ENCODE measurements at regions not wholly inside any gene's neighbourhood (a gene's known extent, or its start where the extent isn't known, plus 50 kb on each side); places are given as distances from the start of the nearest gene placed in this dataset.
A peak's percentile ranks its signal among the peaks of the same experiment; 100 is the strongest.

- FAIRE-seq (no peak), DNase-seq (ENCODE audit: low read depth) (peak; percentile 12)
- Histone ChIP-seq H3K36me3 (ENCODE audit: control insufficient read depth, insufficient read depth, low read length) (no peaks in the 10 kb centered on the region), H3K27me3 (ENCODE audit: control insufficient read depth, insufficient read depth, low read length) (no peaks in the 10 kb centered on the region), H3K4me3 (ENCODE audit: low read depth, low read length) (no peak overlapping the region)
- TF ChIP-seq CTCF (IDR thresholded peaks at IDR 0.05; ENCODE audit: insufficient read depth, low read length, severe bottlenecking): no peak
Measured at GRCh38 chr5:39648085-39648847, 223.5 kb upstream of the DAB2 start.

GRCh38 chr5:39640552-39640951 lies 215.8 kb upstream of the DAB2 start:
- Histone ChIP-seq H3K27me3 (ENCODE audit: control insufficient read depth, insufficient read depth, low read length) (no peaks in the 10 kb centered on the region), H3K36me3 (ENCODE audit: control insufficient read depth, insufficient read depth, low read length) (no peaks in the 10 kb centered on the region), H3K4me3 (ENCODE audit: low read depth, low read length) (no peak overlapping the region)
- TF ChIP-seq CTCF (IDR thresholded peaks at IDR 0.05; ENCODE audit: insufficient read depth, low read length, severe bottlenecking): no peak
- DNase-seq (ENCODE audit: low read depth): no peak
- no peak for FAIRE-seq

- Histone ChIP-seq H3K27me3 (ENCODE audit: control insufficient read depth, insufficient read depth, low read length) (no peaks in the 10 kb centered on the region), H3K4me3 (ENCODE audit: low read depth, low read length) (no peak overlapping the region), H3K36me3 (ENCODE audit: control insufficient read depth, insufficient read depth, low read length) (no peaks in the 10 kb centered on the region)
- peak; percentile 78 for DNase-seq (ENCODE audit: low read depth)
- no peak for FAIRE-seq
- no peak for TF ChIP-seq CTCF (IDR thresholded peaks at IDR 0.05; ENCODE audit: insufficient read depth, low read length, severe bottlenecking)
Measured at GRCh38 chr5:39639618-39640089, 214.9 kb upstream of the DAB2 start.

- DNase-seq (ENCODE audit: low read depth) (peak; percentile 80), FAIRE-seq (no peak)
- no peak for TF ChIP-seq CTCF (IDR thresholded peaks at IDR 0.05; ENCODE audit: insufficient read depth, low read length, severe bottlenecking)
- Histone ChIP-seq H3K36me3 (ENCODE audit: control insufficient read depth, insufficient read depth, low read length) (no peaks in the 10 kb centered on the region), H3K27me3 (ENCODE audit: control insufficient read depth, insufficient read depth, low read length) (no peaks in the 10 kb centered on the region), H3K4me3 (ENCODE audit: low read depth, low read length) (no peak overlapping the region)
Measured at GRCh38 chr5:39638813-39639212, 214.0 kb upstream of the DAB2 start.

GRCh38 chr5:39633057-39633456 lies 208.3 kb upstream of the DAB2 start:
- FAIRE-seq: no peak
- DNase-seq (ENCODE audit: low read depth): peak; percentile 31
- Histone ChIP-seq H3K27me3 (ENCODE audit: control insufficient read depth, insufficient read depth, low read length) (no peaks in the 10 kb centered on the region), H3K36me3 (ENCODE audit: control insufficient read depth, insufficient read depth, low read length) (no peaks in the 10 kb centered on the region), H3K4me3 (ENCODE audit: low read depth, low read length) (no peak overlapping the region)
- TF ChIP-seq CTCF (IDR thresholded peaks at IDR 0.05; ENCODE audit: insufficient read depth, low read length, severe bottlenecking): no peak

- H3K27me3 ChIP-seq (ENCODE audit: control insufficient read depth, insufficient read depth, low read length): no peaks in the 10 kb centered on the region
- TF ChIP-seq CTCF (IDR thresholded peaks at IDR 0.05; ENCODE audit: insufficient read depth, low read length, severe bottlenecking): no peak
- FAIRE-seq (no peak), DNase-seq (ENCODE audit: low read depth) (no peak)
- H3K4me3 ChIP-seq (ENCODE audit: low read depth, low read length): no peak overlapping the region
- H3K36me3 ChIP-seq (ENCODE audit: control insufficient read depth, insufficient read depth, low read length): no peaks in the 10 kb centered on the region
Measured at GRCh38 chr5:39631958-39632357, 207.2 kb upstream of the DAB2 start.

All from bronchial epithelial cell (primary cell).